ENCODE measurements at regions not wholly inside any gene's neighbourhood (a gene's known extent, or its start where the extent isn't known, plus 50 kb on each side); places are given as distances from the start of the nearest gene placed in this dataset.

DNA sequence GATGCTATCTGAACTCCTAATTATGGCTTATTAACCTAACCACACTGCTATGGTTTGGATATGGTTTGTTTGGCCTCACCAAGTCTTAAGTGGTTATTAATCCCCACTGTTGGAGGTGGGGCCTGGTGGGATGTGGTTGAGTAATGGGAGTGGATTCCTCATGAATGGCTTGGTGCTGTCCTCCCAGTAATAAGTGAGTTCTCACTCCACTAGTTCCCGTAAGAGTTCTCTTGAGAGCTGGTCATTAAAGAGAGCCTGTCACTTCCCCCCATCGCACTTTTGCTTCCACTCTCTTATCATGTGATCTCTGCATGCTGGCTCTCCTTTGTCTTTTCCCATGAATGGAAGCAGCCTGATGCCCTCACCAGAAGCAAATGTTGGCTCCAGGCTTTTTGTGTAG lies 328.8 kb downstream of the PLA2G4A start:
- Histone ChIP-seq H3K9me2 (ENCODE audit: insufficient read depth, low read length) (no peaks in the 10 kb centered on the region), H3K4me3 (ENCODE audit: low read length) (no peak overlapping the region), H3K79me2 (replicated peaks; ENCODE audit: insufficient read depth, low read length) (no peaks in the 10 kb centered on the region), H3K27ac (ENCODE audit: low read length) (no peak overlapping the region), H3K27me3 (ENCODE audit: insufficient read depth, low read depth, low read length) (no peaks in the 10 kb centered on the region), H4K20me1 (ENCODE audit: insufficient read depth) (no peaks in the 10 kb centered on the region), H2AFZ (ENCODE audit: low read depth, low read length) (no peak overlapping the region), H3K9me3 (ENCODE audit: low read length) (no peaks in the 10 kb centered on the region), H3F3A (ENCODE audit: insufficient read depth, low read length, poor library complexity, severe bottlenecking) (no peaks in the 10 kb centered on the region), H3K4me2 (ENCODE audit: low read length) (no peak overlapping the region), H3K36me3 (ENCODE audit: insufficient read depth, low read length) (no peaks in the 10 kb centered on the region), H3K9ac (ENCODE audit: low read length) (no peak overlapping the region)
- TF ChIP-seq TAF1 (IDR thresholded peaks at IDR 0.05; ENCODE audit: low read depth), result no peak
- TF ChIP-seq, protein P1, sequence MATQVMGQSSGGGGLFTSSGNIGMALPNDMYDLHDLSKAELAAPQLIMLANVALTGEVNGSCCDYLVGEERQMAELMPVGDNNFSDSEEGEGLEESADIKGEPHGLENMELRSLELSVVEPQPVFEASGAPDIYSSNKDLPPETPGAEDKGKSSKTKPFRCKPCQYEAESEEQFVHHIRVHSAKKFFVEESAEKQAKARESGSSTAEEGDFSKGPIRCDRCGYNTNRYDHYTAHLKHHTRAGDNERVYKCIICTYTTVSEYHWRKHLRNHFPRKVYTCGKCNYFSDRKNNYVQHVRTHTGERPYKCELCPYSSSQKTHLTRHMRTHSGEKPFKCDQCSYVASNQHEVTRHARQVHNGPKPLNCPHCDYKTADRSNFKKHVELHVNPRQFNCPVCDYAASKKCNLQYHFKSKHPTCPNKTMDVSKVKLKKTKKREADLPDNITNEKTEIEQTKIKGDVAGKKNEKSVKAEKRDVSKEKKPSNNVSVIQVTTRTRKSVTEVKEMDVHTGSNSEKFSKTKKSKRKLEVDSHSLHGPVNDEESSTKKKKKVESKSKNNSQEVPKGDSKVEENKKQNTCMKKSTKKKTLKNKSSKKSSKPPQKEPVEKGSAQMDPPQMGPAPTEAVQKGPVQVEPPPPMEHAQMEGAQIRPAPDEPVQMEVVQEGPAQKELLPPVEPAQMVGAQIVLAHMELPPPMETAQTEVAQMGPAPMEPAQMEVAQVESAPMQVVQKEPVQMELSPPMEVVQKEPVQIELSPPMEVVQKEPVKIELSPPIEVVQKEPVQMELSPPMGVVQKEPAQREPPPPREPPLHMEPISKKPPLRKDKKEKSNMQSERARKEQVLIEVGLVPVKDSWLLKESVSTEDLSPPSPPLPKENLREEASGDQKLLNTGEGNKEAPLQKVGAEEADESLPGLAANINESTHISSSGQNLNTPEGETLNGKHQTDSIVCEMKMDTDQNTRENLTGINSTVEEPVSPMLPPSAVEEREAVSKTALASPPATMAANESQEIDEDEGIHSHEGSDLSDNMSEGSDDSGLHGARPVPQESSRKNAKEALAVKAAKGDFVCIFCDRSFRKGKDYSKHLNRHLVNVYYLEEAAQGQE (IDR thresholded peaks at IDR 0.05; ENCODE audit: borderline replicate concordance), result no peak
- TF ChIP-seq, protein P2, sequence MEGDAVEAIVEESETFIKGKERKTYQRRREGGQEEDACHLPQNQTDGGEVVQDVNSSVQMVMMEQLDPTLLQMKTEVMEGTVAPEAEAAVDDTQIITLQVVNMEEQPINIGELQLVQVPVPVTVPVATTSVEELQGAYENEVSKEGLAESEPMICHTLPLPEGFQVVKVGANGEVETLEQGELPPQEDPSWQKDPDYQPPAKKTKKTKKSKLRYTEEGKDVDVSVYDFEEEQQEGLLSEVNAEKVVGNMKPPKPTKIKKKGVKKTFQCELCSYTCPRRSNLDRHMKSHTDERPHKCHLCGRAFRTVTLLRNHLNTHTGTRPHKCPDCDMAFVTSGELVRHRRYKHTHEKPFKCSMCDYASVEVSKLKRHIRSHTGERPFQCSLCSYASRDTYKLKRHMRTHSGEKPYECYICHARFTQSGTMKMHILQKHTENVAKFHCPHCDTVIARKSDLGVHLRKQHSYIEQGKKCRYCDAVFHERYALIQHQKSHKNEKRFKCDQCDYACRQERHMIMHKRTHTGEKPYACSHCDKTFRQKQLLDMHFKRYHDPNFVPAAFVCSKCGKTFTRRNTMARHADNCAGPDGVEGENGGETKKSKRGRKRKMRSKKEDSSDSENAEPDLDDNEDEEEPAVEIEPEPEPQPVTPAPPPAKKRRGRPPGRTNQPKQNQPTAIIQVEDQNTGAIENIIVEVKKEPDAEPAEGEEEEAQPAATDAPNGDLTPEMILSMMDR (IDR thresholded peaks at IDR 0.05; ENCODE audit: poor library complexity, severe bottlenecking), result no peak
- no peak for TF ChIP-seq EP300 (conservative IDR thresholded peaks at IDR 0.05; ENCODE audit: poor library complexity, severe bottlenecking)
- TF ChIP-seq RAD21 (conservative IDR thresholded peaks at IDR 0.05), result no peak
- TF ChIP-seq EZH2 (IDR thresholded peaks at IDR 0.05; ENCODE audit: borderline replicate concordance, insufficient read depth, low read length, poor library complexity, severe bottlenecking), result no peak
- no peak for TF ChIP-seq POLR2AphosphoS5 (IDR thresholded peaks at IDR 0.05)
- TF ChIP-seq SMC3 (conservative IDR thresholded peaks at IDR 0.05; ENCODE audit: poor library complexity), result no peak
- no peak for TF ChIP-seq MXI1 (conservative IDR thresholded peaks at IDR 0.05; ENCODE audit: poor library complexity, severe bottlenecking)

DNA sequence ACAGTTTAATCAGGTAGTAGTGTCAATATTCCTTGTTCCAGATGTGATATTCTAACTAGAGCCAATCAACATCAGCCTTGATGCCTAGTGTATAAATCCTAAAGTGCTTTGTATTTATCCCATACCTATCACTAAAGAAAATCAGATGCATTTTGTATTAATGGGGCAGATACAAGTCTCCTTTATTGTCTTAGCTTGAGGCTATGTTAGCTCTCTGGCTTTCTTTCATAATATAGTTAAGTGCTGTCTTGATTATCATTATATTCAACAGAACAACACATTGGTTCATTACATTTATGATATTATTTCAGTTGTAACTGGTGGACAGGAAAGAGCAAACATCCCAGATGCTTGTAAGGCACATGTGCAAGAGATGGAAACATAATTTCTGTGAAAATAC lies 338.8 kb downstream of the PLA2G4A start:
- H4K20me1 ChIP-seq (ENCODE audit: insufficient read depth), result no peaks in the 10 kb centered on the region
- H3K27ac ChIP-seq (ENCODE audit: low read length), result no peak overlapping the region
- no peak overlapping the region for H3K4me2 ChIP-seq (ENCODE audit: low read length)
- H3K27me3 ChIP-seq (ENCODE audit: insufficient read depth, low read depth, low read length), result no peaks in the 10 kb centered on the region
- no peaks in the 10 kb centered on the region for H3K36me3 ChIP-seq (ENCODE audit: insufficient read depth, low read length)
- H3F3A ChIP-seq (ENCODE audit: insufficient read depth, low read length, poor library complexity, severe bottlenecking), result no peaks in the 10 kb centered on the region
- H3K9me2 ChIP-seq (ENCODE audit: insufficient read depth, low read length), result no peaks in the 10 kb centered on the region
- H3K9ac ChIP-seq (ENCODE audit: low read length), result no peak overlapping the region
- peaks cover 5% of the 10 kb centered on the region for H3K9me3 ChIP-seq (ENCODE audit: low read length)
- TF ChIP-seq MXI1 (conservative IDR thresholded peaks at IDR 0.05; ENCODE audit: poor library complexity, severe bottlenecking), result no peak
- TF ChIP-seq POLR2AphosphoS5 (IDR thresholded peaks at IDR 0.05), result no peak
- TF ChIP-seq EZH2 (IDR thresholded peaks at IDR 0.05; ENCODE audit: borderline replicate concordance, insufficient read depth, low read length, poor library complexity, severe bottlenecking), result no peak
- TF ChIP-seq, protein P1 (IDR thresholded peaks at IDR 0.05; ENCODE audit: borderline replicate concordance), result no peak
- TF ChIP-seq TAF1 (IDR thresholded peaks at IDR 0.05; ENCODE audit: low read depth), result no peak
- TF ChIP-seq, protein P2 (IDR thresholded peaks at IDR 0.05; ENCODE audit: poor library complexity, severe bottlenecking), result no peak
- H2AFZ ChIP-seq (ENCODE audit: low read depth, low read length), result no peak overlapping the region
- no peaks in the 10 kb centered on the region for H3K79me2 ChIP-seq (replicated peaks; ENCODE audit: insufficient read depth, low read length)
- no peak overlapping the region for H3K4me3 ChIP-seq (ENCODE audit: low read length)
